DOHH2 (cell line): ENCODE measurements at regions not wholly inside any gene's neighbourhood (a gene's known extent, or its start where the extent isn't known, plus 50 kb on each side); places are given as distances from the start of the nearest gene placed in this dataset.

Experiments used
- EZH2phosphoT487 ChIP-seq: fragments of 200-600 bp; sonication (generic); IDR thresholded peaks from 2 replicates; pipeline ENCODE4 v1.6.1; 2017; ENCODE audit warnings: borderline replicate concordance, mild to moderate bottlenecking, antibody characterized with exemption, low read length, moderate library complexity, mixed read lengths
- TF ChIP-seq, protein P1 (sequence below): fragments of 200-600 bp; sonication (generic); IDR thresholded peaks from one replicate; pipeline ENCODE4 v1.5.1; 2014; ENCODE audit warnings: antibody characterized with exemption, mild to moderate bottlenecking, low read depth, low read length; ENCODE audit not compliant: poor library complexity, severe bottlenecking

DNA sequence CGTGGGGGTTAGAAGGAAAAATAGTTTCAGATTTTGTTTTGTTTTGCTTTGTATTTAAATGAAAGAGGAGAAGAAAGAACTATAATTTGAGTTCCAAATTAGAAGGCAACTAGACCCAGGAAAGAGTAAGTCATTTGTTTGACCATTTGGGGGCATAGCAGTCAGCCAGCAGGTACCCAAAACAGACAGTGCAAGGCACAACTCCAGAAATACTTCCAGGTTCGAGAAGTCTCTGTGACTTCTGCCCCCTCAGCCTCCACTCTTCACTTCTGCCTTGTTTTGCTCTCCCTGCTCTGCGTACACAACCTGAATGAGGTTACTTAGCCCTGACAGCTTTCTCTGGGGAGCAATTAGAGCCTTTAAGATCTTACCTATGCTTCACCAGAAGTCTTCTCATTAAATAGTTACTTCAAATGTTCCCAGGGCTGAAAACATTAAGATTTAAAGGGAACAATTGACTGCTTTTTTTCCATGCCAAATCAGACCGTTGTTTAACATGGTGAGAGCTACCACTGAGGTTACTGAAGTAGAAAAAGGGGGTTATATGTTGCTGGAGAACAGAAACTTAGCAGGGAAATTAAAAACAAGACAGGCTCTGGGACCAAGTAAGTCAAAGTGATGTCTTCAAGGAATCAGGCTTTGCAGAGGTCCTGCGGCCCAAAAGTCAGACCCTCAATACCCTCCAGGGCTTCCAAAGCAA lies 216.9 kb downstream of the BCL11A start:
- TF ChIP-seq, protein P1, sequence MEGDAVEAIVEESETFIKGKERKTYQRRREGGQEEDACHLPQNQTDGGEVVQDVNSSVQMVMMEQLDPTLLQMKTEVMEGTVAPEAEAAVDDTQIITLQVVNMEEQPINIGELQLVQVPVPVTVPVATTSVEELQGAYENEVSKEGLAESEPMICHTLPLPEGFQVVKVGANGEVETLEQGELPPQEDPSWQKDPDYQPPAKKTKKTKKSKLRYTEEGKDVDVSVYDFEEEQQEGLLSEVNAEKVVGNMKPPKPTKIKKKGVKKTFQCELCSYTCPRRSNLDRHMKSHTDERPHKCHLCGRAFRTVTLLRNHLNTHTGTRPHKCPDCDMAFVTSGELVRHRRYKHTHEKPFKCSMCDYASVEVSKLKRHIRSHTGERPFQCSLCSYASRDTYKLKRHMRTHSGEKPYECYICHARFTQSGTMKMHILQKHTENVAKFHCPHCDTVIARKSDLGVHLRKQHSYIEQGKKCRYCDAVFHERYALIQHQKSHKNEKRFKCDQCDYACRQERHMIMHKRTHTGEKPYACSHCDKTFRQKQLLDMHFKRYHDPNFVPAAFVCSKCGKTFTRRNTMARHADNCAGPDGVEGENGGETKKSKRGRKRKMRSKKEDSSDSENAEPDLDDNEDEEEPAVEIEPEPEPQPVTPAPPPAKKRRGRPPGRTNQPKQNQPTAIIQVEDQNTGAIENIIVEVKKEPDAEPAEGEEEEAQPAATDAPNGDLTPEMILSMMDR: peak; percentile 3
- no peak for TF ChIP-seq EZH2phosphoT487
